HG02642 (cell line): ENCODE measurements at regions not wholly inside any gene's neighbourhood (a gene's known extent, or its start where the extent isn't known, plus 50 kb on each side); places are given as distances from the start of the nearest gene placed in this dataset.

Experiments used
- ATAC-seq: cut with Tn5 transposase; IDR thresholded peaks from one replicate; pipeline ENCODE4 v1.9.1; 2021; ENCODE audit warnings: mild to moderate bottlenecking; ENCODE audit not compliant: unreplicated experiment, poor library complexity

DNA sequence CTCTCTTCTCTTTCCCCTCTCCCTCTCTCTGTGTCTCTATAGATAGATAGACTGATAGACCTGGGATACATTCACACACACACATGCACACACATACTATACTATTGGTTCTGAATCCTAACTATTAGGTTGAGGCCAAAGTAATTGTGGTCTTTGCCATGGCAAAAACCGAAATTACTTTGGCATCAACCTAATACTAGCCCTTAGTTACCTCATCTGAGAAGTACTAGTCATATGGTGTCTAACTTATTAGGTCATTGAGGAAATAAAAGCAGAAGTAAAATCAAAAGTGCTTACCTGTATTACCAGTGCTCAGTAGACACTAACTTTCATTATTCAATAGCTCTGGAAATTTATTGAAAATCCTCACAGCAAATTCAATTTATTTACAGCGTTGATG, 451.5 kb downstream of the EPHA4 start:
- ATAC-seq: no peak

DNA sequence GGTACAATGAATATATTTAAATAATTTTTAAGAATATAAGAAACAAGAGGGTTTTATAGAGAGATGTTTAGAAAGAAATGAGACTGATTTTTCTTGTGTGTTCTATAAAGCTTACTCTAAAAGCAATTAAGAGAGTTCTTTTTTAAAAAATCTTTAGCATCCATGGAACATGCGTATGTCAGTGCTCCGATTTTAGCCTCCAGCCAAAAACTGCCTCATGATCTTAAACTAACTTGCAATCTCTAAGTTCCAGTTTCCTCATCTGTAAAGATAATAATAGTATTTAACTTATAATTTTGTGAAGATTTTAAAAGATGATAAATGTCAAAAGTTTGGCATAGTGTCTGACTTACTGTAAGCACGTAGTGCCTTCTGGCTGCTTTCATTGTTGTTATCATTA, 448.7 kb downstream of the EPHA4 start:
- ATAC-seq: no peak

DNA sequence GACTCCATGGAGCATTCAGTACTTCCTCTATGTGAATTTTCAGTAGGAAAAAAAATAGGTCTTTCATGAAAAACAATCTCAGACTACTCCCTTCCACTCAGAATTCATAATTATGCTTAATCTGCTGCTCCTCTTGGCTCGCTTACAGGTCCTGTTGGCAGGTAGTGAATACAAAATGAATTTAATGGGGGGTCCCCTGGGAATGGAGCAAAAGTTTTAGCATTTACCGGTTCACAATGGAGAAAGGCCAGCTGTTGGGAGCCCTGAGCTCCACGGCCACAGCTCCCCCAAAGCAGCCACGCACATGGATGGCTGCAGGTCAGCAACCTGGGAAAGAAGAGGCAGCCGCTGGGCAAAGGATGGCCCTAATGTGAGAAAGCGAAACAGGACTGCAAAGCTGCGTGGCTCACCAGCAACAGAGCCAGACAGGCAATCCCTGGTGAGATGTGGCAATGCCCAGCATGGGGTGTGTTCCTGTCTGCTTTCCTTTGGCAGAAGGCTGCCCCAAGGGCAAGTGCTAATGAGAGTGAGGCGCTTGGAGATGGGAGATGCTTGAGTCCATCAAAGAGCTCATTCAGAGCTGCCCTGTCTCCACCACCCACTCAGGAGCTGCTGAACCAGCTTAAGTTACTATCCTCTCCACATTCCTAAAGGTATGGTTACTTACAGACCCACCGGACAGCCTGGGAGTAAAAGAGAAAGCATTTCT, 447.4 kb downstream of the EPHA4 start:
- no peak for ATAC-seq

- no peak for ATAC-seq
Measured at GRCh38 chr2:221125691-221126090, 446.4 kb downstream of the EPHA4 start.

DNA sequence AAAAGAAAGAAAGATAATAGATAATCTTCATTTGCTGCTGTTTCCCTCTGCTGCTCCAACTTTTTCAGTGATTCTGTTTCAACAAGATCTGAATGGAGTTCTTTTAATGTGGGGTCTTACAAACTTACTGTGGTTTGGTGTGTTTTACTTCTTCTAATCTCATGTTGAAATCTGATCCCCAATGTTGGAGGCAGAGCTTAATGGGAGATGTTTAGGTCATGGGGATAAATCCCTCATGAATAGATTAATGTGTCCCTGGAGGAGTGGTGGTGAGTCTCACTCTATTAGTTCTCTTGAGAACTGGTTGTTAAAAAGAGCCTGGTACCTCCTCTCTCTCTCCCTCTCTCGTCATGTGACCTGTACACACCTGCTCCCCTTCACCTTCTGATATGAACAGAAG, 442.4 kb downstream of the EPHA4 start:
- no peak for ATAC-seq

- ATAC-seq: no peak
Measured at GRCh38 chr2:221130431-221130830, 441.7 kb downstream of the EPHA4 start.

GRCh38 chr2:221133941-221134340, 438.2 kb downstream of the EPHA4 start:
- ATAC-seq: no peak

DNA sequence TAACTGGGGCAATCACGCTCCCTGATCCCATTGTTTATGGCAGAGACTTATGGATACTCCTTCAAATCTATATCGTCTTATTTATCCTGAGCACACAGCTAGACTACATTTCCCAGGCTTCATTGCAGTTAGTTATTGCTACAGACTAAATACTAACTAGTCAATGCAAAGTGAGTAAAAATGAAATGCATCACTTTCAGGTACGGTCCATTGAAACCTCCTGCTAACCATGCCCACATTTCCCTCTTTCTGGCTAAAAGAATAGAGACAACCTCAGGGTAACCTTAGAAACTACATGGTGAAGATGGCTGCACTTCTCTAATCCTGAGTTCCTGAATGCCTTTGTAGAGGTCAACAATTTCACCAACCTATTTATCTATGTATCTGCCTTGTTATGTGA, 437.4 kb downstream of the EPHA4 start:
- ATAC-seq: peak; percentile 36

GRCh38 chr2:221135699-221136098, 436.4 kb downstream of the EPHA4 start:
- no peak for ATAC-seq

DNA sequence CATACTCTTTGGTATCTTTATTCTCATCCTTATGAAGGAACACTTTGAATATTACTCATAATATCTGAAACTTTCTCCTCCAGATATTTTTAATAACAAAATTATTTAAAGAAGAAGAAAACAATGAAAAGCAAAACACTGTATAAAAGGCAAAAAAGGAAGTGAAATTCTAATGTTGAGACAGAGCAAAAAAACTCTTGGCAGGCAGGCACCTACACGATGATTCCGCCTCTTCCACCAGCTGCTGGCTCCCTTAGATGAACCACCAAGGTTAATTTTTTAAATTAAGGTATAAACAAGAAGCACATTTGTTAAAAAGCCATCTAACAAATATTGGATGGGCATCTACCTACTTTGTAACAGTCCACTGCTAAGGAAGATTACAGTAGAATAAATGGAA, 434.7 kb downstream of the EPHA4 start:
- no peak for ATAC-seq

GRCh38 chr2:221142341-221142740, 429.8 kb downstream of the EPHA4 start:
- no peak for ATAC-seq

DNA sequence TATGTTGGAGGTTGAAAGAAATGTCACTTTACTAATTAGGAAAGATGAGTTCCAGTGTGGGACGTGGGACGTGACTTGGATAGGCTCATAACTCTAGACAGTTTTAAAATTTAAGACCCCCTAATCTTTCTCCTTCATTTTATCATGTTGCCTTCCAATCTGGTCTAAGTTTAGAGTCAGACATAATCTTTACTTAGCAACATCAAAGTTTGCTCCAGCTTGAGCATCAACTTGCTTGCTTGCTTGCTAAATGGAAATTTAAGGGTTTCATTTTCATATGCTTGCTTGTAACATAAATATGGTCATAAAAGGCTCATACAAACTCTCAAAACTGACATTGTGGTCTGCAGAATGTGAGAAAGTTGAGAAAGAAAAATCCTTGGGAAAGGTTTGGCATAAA, 428.9 kb downstream of the EPHA4 start:
- ATAC-seq: no peak

DNA sequence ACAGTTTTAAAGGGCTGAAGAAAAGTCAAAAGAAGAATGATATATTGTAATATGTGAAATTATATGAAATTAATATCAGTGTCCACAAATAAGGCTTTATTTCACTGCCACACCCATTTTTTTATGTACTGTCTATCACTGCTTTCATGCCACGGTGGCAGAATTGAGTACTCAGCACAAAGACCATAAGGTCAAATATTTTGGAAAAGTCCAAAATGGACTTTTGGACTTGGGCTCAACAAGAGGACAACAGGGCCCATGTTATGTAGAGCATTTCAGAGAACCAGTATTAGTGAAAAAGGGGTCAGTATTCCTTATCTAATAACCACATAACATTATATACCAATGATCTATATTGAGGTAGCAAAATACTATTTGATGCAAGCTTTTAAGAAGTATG, 427.2 kb downstream of the EPHA4 start:
- ATAC-seq: no peak

- no peak for ATAC-seq
Measured at GRCh38 chr2:221145396-221145795, 426.7 kb downstream of the EPHA4 start.

- ATAC-seq: no peak
Measured at GRCh38 chr2:221153226-221153625, 418.9 kb downstream of the EPHA4 start.

DNA sequence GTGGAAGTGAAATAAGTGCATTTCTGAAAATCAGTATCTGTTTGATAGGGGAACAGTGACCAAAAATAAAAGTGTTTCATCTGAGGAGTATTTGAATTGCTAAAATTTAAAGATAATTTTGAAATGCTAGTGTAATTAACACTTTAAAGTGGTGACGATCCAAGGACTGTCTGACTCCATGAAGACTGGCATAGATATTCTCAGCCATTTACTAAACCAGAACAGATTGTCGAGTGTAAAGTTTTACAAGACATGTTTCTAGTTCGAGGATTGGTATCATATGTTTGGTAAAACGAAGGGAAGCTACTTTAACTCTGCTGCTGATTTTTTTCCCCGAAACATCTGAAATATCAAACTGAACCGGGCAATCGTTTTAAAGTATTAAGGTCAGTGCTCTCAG, 417.9 kb downstream of the EPHA4 start:
- ATAC-seq: no peak

- no peak for ATAC-seq
Measured at GRCh38 chr2:221156062-221156734, 415.9 kb downstream of the EPHA4 start.

DNA sequence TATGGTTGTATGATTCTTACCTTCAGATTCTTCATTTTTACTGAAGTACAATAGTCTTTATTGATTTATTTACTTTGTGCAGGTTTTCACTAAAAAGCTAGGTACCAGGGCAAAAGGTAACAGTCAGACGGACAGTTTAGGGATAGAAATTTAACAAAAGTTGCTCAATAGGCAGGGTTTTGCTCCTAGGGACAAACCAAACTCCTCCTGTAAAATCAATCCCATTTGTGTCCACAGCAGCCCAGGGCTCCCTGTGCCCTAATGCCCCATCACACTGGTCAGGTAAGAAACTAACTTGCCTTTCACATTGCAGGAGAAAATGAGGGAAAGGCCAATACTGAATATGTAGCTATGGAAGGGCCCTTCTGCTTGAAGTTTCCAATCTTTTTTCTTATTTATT, 410.9 kb downstream of the EPHA4 start:
- no peak for ATAC-seq

DNA sequence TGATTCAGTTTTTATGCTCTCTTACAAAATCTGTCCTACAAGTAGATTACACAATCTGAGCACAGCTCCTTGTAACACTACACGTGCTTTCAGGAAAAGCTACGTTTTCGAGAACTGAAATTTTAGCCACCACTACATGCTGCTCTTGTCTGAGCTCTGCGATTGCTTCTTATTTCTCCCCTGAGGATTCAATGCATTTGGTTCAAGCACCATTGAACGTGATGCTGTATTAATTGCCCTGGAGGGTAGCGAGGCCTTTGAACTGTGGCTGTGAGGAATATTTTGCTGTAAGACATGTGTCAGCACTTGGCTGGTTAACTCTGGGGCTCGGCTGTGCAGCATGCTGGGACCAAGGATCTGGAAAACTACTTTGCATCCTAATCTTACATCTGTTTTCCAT, 405.8 kb downstream of the EPHA4 start:
- no peak for ATAC-seq

DNA sequence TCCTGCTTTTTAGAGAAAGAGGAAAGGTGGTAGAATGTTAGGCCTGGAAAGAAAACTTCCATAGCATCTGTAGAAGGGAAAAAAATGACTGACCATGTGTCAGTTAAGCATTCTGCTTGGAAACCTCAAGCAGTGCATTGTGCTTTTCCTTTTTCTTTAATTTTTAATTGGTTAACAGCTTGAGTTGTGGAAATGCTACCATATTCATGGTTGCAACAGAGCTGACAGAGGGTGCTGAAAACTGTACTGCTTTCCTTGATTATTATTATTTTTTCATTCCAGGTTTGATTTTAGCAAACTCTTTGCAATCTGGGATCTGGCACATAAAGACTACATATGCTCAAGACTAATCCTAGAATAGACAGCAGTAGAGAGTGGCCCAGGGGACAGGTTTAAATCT, 404.5 kb downstream of the EPHA4 start:
- ATAC-seq: no peak

DNA sequence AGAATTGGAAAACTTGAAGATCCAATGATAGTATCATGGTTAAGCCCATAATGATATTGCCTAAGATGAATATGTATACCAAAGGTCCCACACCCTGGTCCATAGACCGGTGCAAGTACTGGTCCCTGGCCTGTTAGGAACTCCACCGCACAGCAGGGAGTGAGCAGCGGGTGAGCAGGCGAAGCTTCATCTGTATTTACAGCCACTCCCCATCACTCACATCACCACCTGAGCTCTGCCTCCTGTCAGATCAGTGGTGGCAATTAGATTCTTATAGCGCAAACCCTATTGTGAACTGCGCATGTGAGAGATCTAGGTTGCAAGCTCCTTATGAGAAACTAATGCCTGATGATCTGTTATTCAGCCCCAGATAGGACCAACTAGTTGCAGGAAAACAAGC, 402.4 kb downstream of the EPHA4 start:
- no peak for ATAC-seq

GRCh38 chr2:221170548-221170947, 401.6 kb downstream of the EPHA4 start:
- ATAC-seq: no peak
